ENCODE measurements at regions not wholly inside any gene's neighbourhood (a gene's known extent, or its start where the extent isn't known, plus 50 kb on each side); places are given as distances from the start of the nearest gene placed in this dataset.

GRCh38 chr4:162945713-162946112 is 221.0 kb downstream of the NAF1 start:
- TF ChIP-seq CTCF (IDR thresholded peaks at IDR 0.05; ENCODE audit: insufficient read depth, low read length) = no peak
- TF ChIP-seq GABPA (IDR thresholded peaks at IDR 0.05; ENCODE audit: low read depth) = no peak
- no peak for TF ChIP-seq POLR2AphosphoS5 (IDR thresholded peaks at IDR 0.05; ENCODE audit: low read depth)

All from HL-60 (cell line).